ENCODE measurements at regions not wholly inside any gene's neighbourhood (a gene's known extent, or its start where the extent isn't known, plus 50 kb on each side); places are given as distances from the start of the nearest gene placed in this dataset.
A peak's percentile ranks its signal among the peaks of the same experiment; 100 is the strongest.
"Not testable (repeated sequence)": the region's sequence is repeated elsewhere in the genome, so short reads cannot be mapped to it uniquely, and the experiment has no call there.

DNA sequence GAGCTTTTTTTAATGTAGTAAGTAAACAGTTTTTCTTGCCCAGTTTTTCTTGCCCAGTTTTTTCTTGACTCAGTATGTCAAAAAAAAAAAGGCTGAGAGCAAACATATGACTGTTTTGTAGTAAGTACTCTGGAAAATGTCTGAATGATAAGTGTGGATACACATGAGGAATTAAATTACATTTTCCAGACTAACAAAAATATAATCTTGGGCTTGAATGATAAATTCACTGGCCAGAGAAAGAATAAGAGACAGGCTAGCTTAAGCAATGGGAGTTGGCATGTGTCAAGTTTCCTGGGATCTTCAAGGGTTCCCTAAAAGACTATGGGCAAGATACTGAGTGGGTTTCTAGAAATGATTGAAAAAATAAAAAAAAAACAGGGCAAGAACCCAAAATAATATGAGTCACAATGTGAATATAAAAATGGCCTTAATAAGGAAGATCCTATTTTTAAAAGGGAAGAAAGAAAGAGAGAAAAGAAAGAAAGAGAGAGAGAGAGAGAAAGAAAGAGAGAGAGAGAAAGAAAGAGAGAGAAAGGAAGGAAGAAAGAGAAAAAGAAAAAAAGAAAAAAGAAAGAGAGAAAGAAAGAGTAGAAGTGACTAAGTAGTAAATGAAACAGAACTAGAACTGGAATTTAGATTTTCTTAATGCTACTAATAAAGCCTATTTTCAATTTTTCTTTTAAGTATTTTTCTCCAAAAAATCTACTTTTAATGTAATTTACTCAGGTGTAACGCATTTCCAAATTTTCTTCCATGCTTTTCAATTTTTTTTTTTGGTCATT is 60.2 kb downstream of the TFPI2 start:
- no peak for DNase-seq

DNA sequence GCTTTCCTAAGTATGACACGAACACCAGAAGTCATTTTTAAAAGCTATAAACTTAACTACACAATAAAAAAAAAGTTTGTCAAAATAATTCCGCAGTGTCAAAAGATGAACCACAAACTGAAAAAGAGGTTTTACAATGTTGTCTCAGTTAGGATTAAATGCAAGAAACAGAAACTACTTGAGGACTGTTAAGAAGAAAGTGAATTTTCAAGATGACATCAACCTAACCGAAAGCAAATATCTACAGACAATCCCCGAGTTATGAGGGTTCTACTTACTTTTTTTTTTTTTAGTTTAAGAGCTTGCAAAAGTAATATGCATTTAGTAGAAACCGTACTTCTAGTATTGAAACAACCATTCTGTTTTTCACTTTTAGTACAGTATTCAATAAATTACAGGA is 62.3 kb downstream of the TFPI2 start:
- DNase-seq, result no peak

DNA sequence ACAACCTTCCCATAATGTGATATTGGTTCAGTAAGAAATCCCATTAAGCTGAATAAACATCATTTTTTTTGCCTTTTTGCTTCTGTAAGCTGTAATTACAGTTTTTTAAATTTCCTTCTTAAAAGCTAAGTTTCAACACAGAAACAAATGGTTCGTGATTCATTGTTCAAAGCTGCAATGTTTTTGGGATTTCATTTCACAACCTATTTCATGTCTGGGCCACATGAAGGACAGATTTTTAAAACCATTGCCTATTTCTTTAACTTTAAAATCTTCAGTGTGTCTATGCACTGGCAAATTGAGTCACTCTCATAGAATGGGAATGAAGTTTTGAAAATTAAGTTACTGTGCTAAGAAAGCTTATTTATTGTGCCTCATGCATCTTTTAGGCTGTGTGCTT is 66.9 kb downstream of the TFPI2 start:
- DNase-seq, result no peak

DNA sequence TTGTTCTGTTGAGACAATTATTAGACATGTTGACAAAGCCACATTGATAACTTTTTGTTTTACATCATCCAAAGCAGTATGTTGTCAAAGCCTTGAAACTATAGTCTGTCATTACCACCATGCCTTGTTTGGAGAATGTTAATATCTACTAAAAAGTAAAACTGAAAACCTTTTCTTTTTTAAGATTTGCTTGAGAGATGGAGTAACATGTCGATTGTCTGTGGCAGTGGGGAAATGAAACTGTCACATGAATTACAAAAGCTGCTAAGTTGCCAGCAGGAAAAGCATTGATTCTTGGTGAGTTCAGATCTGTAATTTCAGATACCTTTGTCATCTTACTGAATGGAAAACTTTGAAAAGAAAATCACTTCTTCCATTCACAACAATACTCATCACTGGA is 69.1 kb downstream of the TFPI2 start:
- no peak for DNase-seq

DNA sequence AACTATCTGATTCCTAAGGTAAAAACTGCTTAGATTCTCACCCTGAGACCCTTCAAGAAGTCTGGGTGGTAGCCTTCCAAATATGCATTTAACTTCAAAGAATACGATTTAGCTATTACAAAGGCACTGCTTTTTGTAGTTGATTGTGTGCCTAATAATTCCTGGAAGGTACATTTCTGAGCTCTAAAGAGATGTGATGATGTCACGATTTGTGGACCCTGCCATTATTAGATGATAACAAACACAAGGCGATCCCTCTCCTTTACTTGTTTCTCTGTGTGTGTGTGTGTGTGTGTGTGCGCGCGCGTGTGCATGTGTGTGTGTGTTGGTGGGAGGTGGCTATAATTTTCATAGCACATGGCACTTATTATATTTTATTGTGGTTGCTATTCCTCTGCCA is 70.9 kb downstream of the TFPI2 start:
- DNase-seq, result no peak

DNA sequence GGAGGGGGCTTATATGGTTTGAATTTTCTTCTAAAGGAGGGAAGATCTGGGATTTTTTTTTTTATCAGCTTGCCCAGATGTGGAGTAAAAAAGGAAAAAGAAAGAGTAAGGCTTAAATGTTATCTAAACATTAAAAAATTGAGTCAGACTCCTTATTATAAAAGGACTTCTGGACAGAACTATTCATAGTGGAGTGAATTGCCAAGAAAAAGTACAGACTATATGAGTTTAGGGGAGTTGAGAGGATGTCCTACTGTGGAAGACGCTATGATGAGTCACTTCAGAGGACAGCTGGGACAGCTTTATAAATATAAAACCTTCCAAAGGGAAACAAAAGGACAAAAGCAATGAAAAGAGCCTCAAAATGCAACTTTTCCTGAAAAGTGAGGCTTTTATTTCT is 73.0 kb downstream of the TFPI2 start:
- no peak for DNase-seq

DNA sequence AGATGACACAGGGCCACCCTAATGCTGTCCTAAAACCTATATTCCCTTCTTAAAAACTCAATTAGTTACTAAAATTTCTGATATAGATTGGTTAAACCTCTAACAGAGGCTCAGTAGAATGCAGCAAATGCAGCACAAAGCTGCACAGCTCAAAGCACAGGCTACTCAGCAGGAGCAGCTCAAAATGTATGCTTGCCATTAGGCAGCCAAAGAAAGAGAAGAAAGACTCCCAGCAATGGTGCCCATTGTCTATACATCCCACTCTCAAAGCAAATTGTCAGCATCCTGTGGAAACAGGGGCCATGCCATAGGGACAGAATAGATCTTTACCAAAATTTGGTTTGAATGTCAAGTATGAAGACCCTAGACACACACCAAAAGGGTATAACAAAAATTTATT is 73.5 kb downstream of the TFPI2 start:
- DNase-seq, result no peak

DNA sequence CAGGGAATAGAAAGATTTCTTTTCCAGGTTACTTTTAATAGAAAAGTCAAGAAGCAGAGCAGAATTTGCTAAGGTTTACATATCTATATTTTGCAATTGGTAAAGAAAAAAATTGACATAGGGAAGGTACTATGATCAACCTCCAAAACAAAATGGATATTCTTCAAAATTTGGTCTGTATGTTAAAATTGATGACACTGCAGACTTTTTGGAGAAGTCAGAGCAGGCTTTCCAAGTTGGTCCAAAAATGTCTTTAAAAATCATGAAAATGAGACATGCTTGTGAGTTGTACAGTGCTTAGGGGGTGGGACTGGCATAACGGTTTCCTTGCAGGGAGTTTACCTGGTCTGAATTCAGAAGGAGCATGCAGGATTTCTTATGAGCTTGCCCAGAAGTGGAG is 77.0 kb downstream of the TFPI2 start:
- DNase-seq, result no peak

DNA sequence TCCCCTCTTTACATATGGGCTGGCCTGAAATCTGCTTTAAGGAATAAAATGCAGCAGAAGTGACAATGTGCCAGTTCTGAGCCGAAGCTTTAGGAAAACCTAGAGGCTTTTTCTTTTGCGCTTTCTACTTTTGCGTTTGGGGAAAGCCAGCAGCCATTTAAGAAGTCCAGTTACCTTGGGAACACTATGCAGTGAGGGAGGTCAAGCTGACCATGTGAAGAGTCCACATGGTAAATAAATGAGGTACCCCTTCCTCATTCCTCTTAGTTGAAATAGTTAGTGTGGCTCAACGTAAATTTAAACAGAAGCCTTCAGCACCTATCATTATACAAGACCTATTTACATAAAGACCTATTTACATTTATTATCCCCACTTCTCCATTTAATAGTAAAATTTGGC is 78.5 kb downstream of the TFPI2 start:
- no peak for DNase-seq

DNA sequence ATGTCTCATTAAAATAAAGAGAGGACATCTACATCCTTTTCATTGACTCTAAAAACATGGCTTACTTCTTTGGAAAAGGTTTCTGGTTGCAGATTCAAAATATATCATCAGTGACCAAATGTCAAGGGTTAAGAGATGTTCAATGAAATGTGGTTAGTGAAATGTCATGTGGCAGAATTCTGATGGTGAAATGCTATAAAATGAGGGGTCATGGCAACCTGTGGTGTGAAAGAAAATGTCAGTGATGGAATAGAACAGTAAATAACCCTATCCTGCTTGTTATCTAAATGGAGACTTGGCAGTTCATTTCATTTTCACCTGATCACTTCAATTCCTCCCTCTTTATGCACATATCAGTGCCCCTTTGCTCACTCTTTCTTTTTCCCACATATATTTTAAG is 79.4 kb downstream of the TFPI2 start:
- no peak for DNase-seq

DNA sequence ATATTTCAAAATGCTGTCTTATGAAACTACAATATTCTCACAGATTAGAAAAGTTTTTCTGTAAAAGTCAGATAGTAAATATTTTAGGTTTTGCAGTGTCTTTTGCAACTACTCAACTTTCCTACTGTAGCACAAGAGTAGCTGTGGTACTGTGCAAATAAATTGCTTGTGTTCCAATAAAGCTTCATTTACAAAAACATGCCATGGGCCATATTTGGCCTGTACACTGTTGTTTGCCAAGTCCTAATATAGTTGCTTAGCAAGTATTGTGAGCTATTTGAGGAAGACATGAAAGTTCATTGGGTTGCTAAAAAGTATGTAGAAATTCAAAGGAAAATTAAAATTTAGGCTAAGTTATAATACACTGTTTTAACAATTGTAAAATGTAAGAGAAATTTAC is 80.0 kb downstream of the TFPI2 start:
- DNase-seq, result no peak

DNA sequence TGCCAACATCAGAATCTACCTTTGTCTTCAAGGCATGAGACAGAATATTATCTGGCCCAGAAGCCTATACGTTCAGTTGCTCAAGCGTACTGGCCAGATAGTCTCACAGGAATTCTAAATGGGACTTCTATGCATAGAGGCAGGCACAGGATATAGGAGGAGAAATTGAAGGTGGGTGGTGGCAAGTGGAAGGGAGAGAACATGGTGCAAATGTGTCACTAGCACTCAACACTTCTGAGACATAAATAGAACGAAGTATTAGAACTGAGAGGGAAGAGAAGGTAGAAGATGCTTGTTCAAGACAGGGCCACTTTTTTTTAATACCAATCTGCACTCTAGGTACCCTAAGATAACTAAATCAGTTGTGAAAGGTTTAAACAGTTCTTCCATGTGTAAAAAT is 85.8 kb downstream of the TFPI2 start:
- no peak for DNase-seq

DNA sequence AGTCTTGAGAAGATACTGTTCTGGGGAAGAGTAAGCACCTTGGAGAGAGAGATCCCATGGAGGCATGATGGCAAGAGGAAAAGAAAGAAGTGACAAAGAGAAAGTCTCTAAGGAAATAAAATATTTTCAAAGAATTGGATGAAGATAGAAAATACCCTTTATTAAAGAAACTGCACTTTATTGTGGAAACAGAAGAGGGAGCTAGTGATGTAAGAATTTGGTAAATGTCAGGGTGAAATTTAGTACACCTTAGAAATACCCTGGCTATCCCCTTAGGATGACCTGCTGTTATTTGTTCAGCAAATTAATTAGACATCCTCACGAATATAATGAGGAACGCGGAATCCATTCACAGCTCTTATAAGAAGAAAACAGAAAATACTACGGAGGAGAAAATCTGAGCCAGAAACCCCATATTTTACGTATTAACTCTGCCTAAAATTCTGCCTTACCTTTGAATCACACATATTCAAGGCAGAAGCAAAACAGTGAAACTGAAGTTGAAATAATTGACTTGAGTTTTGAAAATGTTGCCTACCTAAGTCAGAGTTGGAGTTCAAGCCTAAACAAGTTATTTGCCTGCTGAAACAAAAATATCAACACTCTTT is 90.7 kb downstream of the TFPI2 start:
- peak; percentile 26 for DNase-seq

DNA sequence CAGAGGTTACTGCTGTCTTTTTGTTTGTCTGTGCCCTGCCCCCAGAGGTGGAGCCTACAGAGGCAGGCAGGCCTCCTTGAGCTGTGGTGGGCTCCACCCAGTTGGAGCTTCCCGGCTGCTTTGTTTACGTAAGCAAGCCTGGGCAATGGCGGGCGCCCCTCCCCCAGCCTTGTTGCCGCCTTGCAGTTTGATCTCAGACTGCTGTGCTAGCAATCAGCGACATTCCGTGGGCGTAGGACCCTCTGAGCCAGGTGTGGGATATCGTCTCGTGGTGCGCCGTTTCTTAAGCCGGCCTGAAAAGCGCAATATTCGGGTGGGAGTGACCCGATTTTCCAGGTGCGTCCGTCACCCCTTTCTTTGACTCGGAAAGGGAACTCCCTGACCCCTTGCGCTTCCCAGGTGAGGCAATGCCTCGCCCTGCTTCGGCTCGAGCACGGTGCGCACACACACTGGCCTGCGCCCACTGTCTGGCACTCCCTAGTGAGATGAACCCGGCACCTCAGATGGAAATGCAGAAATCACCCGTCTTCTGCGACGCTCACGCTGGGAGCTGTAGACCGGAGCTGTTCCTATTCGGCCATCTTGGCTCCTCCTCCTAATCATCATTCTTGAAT is 97.4 kb downstream of the TFPI2 start:
- DNase-seq, result not testable (repeated sequence)

DNA sequence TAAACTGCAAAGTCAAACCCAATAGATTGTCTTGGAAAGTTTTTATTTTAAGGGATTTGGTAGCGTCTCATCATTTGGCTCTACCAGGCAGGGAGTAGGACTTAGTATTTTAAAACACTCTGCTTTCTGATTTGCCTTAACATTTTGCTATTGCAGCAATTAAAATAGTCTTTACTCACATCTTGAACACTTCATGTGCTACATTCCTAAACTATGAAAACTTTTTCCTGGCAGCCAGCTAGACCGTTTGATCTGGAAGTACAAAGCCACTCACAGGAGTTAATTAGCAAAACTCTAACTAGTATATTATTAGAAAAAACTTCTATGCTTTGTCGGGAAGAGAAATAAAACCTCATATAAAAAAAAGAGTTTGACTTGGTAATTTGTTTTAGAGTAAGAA is 111.4 kb downstream of the TFPI2 start:
- DNase-seq, result no peak

DNA sequence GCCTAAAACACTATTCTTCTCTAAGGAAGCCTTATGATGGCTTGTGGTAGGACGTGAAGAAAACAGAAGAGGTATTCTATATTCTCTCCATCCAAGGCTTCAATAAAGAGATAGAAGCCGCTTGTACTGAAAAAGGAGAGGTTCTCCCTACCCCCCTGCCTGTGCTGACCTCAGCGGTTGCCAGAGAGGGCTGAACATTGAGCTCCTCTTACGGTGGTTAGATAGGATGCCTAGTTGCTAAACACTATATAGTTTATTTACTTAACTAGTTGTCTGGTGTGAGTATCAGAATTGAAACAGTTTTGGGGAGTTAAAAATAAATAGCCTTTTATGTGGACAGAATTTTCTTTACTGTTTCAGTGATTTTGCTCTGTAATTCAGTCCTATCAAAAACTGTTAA is 112.2 kb downstream of the TFPI2 start:
- no peak for DNase-seq

DNA sequence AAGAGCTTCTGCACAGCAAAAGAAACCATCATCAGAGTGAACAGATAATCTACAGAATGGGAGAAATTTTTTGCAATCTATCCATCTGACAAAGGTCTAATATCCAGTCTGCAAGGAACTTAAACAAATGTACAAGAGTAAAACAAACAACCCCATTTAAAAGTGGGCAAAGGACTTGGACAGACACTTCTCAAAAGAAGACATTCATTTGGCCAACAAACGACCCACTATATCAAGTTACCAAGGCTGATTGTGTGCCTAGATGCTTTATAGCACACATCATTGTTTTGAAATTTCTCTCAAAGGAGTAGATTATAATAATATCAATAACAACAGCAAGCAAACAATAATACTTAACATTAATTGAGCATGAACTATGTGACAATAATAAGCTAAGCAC is 117.1 kb downstream of the TFPI2 start:
- no peak for DNase-seq

DNA sequence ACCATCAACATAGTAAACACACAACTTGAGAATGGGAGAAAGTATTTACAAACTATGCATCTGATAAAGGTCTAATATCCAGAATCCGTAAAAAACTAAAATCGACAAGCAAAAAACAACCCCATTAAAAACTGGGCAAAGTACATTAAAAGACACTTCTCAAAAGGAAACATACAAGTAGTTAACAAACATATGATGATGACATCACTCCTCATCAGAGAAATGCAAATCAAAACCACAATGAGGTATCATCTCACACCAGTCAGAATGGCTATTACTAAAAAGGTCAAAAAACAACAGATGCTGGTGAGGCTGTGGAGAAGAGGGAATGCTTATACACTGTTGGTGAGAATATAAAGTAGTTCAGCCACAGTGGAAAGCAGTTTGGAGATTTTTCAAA is 125.1 kb downstream of the TFPI2 start:
- DNase-seq, result no peak

DNA sequence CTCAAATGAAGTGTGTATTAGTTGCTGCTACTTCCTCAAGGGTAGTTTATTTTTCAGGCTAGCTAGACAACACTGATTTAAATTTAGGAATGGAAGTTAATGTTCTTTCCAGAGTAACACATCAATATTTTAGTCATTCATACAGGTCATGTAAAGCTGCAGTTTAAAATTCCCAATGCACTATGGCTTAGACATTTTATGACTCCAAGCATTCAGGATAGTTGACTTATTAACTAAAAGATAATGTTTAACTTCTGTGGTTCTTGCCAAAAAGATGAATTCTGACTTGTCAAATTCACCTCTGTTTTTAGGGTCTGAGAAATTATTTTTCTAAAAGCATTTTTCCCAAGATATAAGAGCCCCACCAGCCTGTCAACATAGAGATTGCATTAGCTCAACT is 131.9 kb downstream of the TFPI2 start:
- DNase-seq, result no peak

DNA sequence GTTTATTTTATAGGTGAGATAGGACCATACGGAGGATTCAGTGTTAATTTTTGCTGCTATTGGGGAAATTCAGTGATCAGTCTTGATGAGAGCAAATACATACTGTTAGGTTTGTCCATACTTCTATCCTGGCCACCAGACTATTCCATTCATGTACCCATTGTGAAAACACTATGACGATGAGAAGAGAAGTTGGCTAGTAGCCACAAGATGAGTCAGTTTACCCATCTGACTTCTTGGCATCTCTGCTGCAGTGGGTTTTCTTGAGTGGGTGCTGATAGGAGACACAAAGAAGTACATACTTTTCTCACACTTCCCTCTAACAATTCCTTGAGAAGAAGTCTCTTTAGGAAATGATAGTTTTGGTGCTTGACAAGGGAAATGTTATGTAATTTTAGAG is 133.1 kb downstream of the TFPI2 start:
- DNase-seq, result no peak

DNA sequence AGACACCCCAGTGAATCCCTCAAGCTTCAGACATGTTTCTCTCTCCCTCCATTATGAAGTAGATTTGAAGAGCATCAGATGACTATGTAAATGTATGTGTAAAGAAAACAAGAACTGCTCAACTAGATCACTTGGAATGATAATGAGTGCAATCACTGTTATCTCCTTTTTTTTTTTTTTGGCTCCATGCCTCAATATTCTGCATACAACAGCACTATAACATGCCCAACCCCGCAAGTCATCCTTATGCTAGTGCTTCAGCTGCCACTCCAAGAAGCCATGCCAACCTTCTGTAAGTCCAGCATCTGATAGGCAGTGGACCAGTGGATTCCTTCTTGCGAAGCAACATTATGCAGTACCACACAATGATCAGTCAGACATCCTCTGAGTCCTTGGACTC is 133.7 kb downstream of the TFPI2 start:
- DNase-seq, result no peak

DNA sequence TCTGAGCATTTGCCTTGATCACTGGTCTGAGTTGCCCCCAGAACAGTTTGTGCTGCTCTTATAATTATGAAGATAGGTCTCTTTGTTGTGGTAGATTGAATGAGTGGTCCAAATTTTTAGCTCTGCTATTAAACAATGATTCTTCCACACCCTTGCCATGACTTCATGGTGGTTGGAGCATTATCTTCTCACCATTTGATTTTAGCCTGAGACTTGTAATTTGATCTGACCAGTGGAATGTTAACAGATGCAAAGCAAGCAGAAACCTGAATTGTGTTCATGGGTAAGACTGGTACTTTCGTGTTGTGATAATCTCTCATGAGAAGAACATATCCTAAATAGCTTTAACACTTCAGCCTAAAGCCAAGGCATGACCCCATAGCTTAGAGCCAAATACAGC is 139.1 kb downstream of the TFPI2 start:
- no peak for DNase-seq

DNA sequence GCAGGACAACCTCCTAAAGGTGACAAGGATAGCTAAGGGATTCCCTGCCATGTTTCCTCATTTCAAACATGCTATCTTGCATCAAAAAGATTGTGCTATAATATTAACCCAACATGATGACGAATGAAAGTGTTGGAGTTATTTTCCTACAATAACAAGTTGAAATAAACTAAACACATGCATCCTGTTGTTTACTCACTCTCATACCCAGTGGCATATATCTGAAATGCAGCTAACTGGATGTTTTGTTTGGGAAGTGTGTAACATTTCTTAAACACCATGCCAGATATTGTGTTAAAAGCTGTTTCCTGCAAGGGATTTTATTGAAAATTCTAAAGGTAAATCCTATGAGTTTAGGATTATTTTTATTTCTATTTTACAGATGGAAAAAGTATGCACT is 139.6 kb downstream of the TFPI2 start:
- no peak for DNase-seq

DNA sequence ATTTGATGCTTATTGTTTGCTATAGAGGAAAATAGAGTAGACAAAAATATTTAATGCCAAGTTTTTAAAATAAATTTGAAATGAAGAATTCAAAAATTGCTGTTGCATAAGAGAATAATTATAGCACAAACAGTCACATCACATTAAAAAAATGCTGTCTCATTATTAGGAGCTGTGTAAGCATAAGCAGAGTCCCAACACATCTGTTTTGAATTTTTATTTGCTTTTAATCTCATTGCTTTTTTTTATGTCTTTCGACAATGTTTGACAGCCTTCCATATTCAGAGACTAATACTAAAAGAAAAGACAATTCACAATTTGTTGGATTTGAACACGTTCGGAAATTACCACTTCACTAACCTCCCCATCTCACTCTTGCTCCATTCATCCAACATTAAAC is 143.5 kb downstream of the TFPI2 start:
- no peak for DNase-seq

DNA sequence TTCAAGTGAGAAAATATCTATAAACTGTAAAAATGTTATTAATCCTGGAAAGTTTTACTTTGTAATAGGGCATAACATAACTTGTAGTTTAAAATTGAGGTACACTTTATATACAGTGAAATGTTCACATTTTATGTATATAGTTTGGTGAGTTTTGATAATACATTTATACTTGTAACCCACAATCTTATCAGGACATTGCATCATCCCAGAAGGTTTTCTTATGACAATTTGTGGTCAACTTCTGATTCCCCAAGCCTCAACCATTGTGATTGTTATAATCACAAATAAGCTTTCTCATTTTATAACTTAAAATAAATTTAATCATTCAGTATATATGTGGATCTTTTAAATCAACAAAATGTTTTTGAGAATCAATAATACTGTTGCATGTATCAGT is 151.1 kb downstream of the TFPI2 start:
- peak; percentile 32 for DNase-seq

All from hematopoietic multipotent progenitor cell treated with erythropoietin and hydrocortisone succinate and interleukin-3 and kit ligand, for 6 days (in vitro differentiated cells).